ENCODE measurements at regions not wholly inside any gene's neighbourhood (a gene's known extent, or its start where the extent isn't known, plus 50 kb on each side); places are given as distances from the start of the nearest gene placed in this dataset.
"Not testable (repeated sequence)": the region's sequence is repeated elsewhere in the genome, so short reads cannot be mapped to it uniquely, and the experiment has no call there.

- DNase-seq: no peak
These were observed 72.1 kb upstream of the HSPA9 start for GRCh38 chr5:138647261-138647788.

DNA sequence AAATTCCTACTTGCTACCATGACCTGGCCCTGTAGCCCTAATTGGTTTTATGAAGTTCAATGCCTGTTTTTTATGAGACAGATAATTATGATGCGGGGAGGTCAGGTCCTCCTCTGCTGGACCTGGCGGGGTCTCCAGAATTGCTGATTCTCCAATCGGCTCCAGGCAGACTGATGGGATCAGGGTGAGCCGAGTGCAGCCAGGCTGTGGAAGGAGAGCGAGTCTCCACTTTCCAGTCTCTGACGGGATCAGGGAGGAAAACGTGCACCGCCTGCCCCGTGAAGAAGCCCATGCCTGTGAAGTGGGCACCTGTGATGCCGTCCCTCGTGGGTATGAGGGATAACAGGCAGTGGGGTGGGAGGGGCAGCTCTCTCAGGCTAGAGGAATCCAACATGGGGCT lies 71.5 kb upstream of the HSPA9 start:
- DNase-seq: no peak

DNA sequence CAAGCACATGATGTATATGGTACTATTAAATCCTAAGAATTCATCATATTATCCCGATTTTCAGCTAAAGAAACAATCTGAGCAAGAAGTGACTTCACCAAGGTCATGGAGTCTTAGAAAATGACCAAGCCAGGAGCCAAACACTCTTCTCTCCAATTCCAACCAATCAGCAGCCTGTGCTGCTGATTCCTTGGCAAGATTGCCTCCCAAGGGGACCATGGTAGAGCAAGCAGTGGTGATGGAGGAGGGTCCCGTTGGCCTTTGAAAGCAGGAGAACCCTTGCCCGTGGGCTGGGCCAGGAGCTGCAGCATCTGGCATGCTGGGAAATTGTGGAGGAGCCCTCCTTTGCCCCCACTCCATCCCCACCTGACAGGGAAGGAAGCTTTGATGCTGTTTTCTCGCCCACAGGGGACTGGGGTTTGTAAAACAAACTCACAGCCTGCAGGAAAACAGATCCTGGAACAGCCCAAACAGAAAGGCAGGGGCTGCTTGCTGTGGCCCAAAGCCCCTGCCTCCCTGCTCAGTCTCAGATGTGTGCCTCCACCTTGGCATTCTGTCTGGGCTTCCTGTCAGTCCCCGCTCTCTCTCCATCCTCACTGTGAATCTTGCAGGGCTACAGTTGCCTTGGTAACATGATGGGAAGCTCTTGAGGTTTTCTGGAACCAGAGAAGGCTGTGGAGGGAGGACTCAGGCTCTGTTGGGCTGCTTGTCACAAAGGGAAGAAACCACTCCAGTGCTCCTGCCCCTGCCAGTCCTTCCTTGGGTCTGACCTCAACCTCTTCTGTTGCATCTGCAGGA lies 70.8 kb upstream of the HSPA9 start:
- DNase-seq: no peak

- no peak for DNase-seq
These were observed 68.0 kb upstream of the HSPA9 start for GRCh38 chr5:138643040-138643791.

GRCh38 chr5:138641547-138642298 lies 66.5 kb upstream of the HSPA9 start:
- peak; percentile 37 to 74 (median 57) for DNase-seq

DNA sequence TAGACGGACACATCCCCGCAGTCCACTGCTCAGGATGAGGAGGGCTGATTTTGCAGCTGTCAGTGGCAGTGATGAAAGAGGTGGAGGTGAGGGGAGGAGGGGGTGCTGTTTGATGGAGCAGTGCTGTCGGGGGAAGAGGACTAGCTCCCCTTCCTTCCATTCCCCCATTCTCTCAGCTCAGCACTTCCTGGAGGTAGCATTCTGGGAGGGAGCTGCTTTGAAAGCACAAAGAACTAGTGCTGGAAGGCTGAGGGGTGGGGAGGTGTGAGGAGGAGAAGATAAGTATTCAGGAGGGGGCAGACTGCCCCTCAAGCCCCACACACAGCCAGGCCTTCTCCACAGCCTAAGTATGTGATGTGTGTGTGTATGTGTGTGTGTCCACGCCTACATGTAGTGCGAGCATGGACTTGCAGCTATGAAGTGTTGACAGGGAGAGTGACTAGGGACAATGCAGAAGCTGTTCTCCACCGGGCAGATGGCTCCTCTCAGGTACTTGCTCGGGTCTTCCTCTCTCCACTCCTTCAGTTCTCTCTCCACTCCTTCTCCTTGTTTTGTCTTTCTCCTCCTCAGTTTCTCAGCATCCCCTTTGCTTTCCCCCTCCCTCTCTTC lies 65.5 kb upstream of the HSPA9 start:
- DNase-seq: no peak

DNA sequence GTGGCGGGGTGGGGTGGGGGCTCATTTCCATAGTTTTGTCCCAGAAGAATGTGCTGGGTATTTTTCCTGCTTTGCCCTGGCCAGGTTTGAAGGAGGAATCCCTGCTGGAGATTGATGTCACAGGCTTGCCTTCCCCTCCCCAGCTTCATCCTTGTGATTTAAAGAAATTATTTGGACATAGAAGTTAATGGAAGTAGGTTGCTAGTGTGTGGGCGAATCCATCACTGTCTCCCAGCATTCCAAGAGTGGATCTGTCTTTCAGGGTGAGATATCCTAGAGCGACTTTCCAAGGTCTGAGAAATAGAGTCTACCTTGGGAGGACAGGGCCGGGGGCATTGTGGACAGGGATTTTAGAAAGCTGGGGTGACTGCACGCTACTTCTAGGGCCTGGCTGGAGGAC lies 64.9 kb upstream of the HSPA9 start:
- no peak for DNase-seq

DNA sequence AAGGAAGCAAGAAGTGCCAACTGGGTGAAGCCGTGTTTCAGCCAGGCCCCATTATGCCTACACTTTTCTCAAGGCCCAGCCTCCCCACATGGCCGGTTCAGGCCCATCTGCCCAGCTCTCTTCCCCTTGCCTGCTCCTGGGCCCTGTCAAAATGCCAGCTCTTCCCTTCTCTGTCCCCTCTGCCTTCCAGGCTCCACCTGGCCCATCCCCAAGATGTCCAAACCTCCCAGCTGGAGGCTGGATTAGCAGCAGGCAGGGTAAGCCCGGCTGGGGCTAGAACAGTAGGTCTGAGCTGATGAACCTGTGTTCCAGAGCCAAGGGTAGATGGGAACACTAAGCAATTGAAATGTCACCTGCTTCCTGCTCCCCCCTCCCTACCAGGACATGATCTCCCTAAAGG lies 64.1 kb upstream of the HSPA9 start:
- DNase-seq: no peak

- DNase-seq: no peak
These were observed 62.1 kb upstream of the HSPA9 start for GRCh38 chr5:138637256-138637655.

DNA sequence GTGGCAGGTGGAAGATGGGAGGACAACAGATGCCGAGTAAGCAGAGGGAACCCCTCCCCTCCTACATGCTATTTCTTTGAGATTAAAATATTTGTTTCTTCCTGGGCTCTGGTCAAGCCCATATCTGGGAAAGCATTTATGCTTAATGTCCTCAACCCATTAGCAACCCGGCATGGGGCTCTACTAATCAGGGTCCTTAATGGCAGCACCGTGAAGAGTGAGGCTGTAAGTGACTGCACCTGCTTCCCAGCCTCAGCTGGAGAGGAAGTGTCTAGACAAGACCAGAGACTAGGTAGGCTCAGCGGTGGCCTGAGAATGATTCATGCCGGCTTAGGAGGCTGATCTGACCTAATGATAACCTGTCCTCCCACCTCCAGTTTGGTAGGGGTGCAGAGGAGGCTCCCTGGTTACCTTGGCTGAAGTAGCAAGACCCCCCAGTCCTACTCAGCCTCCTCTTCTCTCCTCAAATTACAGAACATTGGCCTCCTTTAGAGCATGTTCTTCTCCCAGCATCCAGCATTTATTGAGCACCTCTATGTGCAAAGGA lies 61.3 kb upstream of the HSPA9 start:
- no peak for DNase-seq

GRCh38 chr5:138635708-138636107 lies 60.5 kb upstream of the HSPA9 start:
- no peak for DNase-seq

DNA sequence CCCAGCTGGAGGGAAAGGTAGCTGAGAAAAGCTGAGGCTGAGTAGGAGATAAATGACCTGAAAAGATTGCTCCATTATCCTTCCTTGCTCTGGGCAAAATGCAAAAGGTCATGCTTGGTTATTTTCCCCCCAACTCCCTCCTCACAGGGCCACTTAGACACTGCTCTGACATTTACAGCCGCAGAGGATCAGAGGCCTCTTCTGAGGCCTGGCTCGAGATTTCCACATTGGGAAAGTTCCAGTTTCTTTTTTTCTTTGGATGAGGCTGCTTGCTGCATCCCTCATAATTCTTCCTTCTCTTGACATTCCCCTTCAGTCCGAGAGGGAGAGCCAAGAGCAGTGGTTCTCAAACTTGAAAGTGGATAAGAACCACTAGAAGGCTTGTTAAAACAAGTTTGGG lies 60.1 kb upstream of the HSPA9 start:
- no peak for DNase-seq

GRCh38 chr5:138634804-138635203 lies 59.6 kb upstream of the HSPA9 start:
- DNase-seq: not testable (repeated sequence)

DNA sequence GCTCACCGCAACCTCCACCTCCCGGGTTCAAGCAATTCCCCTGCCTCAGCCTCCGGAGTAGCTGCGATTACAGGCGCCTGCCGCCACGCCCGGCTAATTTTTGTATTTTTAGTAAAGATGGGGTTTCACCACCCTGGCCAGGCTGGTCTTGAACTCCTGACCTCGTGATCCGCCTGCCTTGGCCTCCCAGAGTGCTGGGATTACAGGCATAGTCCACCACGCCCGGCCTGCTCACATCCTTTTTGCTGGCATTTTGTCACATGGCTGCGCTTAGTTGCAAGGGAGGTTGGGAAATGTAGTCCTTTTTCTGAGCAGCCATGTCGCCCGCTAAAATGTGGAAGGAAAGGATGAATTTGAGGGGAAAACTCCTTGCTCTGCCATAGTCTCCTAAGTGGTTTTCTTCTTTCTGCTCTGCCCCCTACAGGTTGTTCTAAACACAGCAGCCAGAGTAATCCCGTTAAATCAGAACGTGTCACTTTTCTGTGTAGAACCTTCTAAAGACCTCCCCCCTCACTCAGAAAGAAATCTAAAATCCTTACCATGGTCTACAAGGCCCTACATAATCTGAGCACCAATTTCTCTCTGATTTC lies 57.8 kb upstream of the HSPA9 start:
- DNase-seq: peak in 1 of 5 experiments; percentile 19

DNA sequence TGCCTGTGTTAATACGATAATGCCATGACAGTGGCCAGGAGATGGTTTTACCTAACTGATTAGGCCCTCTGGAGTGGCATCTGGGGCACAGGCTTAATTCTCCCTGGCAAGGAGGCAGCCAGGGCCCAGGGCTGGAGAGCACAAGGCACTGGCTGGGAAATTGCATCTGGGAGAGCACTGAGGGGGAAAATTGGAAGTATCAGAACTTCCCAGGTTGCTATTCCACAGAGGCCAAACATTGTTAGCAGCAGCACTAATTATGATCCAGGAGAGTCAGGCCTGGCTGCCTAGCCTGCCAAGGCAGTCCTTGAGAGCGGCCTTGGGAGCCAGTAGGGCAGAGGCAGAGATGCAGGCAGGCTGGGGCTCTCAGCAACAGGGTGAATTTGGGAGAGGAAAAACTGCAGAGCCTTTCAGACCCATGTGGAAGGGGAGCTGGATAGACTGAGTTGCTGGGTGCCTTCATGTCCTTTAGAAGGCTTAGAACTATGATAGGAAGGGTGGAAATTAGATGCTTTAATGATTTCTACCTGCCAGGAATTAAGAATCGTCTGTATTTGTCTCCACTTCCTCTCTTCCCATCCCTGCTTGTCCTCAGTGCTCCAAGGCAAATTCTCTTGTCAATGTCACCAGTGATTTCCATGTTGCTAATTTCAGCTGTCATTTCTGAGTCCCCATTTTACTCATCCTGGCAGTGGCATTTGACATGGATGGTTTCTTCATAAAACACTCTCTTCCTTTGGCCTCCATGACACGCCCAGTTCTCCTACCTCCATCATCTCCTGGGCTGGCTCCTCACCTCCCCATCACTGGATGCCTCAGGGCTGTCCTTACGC lies 56.1 kb upstream of the HSPA9 start:
- no peak for DNase-seq

GRCh38 chr5:138629392-138629791 lies 54.2 kb upstream of the HSPA9 start:
- DNase-seq: no peak

DNA sequence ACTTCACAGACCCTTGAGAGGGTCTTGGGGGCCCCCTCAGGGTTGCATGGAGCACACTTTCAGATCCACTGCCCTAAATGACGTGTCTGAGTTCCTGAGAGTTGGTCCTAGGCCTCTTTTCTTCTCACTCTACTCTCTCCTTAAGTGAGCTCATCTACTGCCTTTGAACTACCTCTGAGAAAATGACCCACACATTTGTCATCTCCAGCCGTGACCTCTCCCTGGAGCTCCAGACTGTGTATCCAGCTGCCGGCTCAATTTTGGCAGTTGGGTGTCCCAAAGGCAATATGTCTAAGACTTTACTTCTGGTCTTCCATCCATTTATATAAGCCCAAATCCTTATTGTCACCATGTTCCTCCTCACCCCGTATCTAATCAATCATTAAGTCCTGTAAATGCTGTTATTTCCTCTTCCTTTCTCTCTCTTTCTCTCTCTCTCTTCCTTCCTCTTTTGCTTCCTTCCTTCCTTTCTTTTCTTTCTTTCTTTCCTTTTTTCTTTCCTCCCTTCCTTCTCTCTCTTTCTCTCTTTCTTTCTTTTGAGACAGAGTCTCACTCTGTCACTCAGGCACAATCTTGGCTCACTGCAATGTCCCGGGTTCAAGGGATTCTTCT lies 51.2 kb upstream of the HSPA9 start:
- DNase-seq: no peak

DNA sequence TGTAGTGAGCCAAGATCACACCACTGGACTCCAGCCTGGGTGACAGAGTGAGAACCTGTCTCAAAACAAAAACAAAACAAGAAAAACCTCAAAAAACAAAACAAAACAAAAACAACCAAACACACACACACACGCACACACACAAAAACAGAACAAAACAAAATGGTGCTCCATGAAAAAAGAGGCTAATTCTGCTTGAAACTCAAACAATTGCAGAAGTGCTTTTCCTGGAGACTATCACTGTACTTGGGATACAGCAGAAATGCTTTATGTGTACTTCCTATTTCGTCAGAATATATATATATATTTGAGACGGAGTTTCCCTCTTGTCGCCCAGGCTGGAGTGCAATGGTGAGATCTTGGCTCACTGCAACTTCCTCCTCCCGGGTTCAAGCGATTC lies 49.9 kb upstream of the HSPA9 start:
- no peak for DNase-seq
